GM19023 (cell line): ENCODE measurements at regions not wholly inside any gene's neighbourhood (a gene's known extent, or its start where the extent isn't known, plus 50 kb on each side); places are given as distances from the start of the nearest gene placed in this dataset.
"Not testable (repeated sequence)": the region's sequence is repeated elsewhere in the genome, so short reads cannot be mapped to it uniquely, and the experiment has no call there.

ENCODE experiments used
- ATAC-seq: cut with Tn5 transposase; IDR thresholded peaks from one replicate; pipeline ENCODE4 v1.9.1; 2021; ENCODE audit warnings: mild to moderate bottlenecking, moderate library complexity; ENCODE audit not compliant: unreplicated experiment

GRCh38 chr12:46474385-46474784 lies 101.8 kb upstream of the SLC38A2 start:
- not testable (repeated sequence) for ATAC-seq

DNA sequence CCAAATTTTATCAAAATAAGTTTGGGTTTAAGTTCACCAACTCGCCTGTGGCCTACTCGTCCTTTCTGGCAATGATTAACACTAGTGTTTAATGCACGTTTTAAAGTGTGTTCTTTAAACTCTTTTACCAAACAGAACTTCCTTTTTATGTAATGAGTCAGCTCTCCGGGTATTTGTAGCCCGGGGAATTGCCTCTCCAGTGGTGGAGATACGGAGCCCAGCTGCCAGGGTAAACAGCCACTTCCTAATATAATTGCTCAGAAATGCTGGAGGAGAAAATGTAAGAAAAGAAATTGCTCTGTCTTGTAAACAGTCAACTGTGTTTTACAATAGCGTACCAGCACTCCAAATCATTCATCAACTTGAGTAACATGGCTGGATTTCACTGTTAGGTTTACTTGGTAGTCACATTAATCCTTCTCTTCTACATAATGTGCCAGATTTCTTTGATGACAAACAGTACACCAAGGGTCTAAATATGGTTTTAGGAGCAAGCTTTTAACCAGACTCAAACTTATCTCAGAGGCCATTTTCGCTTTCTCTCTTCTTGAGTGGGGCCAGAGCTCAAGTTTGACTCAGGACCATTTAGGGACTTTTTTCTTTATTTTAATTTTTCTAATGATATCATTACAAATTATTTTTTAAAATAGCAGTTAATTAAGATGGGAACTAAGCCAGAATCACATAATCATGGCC lies 101.2 kb upstream of the SLC38A2 start:
- ATAC-seq: peak; percentile 71

DNA sequence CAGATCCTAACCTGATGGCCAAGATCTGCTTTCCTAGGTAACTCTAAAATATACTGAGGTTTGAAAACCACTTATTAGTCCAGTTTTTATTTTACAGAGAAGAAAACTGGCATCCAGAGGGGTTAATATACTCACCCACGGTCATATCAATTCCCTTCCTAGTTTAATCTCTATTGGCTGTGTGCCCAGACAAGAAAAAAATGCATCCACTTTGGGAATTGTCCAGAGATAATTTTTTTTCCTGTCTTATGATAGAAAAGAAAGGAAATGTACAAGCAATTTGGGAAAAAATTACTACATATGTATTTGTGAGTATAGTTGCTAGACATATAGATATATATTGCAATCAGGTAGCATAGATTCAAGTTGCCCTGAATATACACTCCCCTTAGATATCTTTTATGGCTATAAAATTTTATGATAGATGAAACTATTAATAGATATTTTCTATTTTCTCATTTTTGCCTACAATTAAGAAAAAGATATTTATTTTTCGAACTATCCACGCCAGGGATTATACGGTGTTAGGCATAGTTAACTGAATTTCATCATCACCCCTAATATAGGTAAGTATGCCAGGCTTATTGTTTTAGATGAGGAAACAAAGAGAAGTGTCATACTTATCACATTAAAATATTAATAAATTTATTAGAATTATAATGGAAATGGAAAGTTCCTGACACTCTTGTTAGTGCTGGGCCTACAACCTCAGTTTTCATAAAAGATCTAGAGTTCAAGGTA lies 100.5 kb upstream of the SLC38A2 start:
- no peak for ATAC-seq

GRCh38 chr12:46472144-46472705 lies 99.7 kb upstream of the SLC38A2 start:
- no peak for ATAC-seq

GRCh38 chr12:46471404-46471803 lies 98.8 kb upstream of the SLC38A2 start:
- no peak for ATAC-seq

DNA sequence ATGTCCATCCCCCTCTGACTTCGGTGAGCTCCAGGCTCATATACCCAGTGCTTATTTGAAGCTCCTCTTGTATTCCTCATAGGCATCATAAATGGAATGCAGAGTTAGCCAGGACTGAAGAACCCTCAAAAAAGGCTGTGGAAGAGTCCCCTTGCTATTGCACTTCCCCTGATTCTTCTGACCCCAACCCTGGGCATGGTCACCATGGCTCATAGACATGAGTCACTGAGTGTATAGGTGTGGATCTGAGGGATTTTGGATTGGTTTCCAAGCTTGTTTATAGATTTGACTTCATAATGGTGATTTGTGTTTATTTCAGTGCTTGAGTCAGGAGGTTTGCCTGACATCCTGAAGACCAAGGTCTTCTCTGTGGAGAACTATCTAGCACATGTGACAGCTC lies 98.4 kb upstream of the SLC38A2 start:
- no peak for ATAC-seq

- ATAC-seq: peak; percentile 70
Measured at GRCh38 chr12:46470036-46470627, 97.6 kb upstream of the SLC38A2 start.

DNA sequence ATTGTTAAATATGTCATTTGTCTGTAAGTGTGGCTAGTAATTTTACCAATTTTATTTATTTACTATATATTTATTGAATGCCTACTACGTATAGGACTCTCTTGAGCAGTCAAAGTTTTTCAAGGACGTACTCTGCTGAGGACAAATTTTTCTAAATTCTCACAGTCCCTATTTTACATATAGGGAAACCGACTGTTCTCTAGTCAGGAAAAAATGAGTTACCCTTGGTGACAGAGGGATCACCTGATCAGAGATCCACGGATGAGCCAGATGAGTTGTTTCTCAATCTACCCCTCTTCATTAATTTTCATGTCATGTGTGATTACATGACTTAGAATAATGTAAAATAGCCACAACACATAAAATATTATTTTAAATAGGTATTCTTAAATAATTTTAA lies 96.2 kb upstream of the SLC38A2 start:
- no peak for ATAC-seq

DNA sequence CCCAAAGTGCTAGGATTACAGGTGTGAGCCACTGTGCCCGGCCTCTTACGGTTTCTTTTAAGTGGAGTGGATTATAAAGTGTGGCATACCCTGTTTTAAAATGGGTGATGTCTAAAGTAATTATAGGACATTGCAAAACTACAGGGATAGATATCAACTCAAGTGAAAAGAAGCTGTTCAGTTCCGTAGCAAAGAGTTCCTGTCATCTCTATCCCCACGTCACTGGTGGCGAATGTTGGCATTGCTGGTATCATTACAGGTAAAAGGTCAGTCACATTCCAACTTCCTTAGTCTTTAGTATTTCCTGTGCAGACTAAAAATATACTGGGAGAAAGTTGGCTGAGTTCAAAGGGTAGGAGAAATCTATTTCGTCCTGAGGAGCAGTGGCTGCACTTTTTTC lies 95.6 kb upstream of the SLC38A2 start:
- no peak for ATAC-seq

DNA sequence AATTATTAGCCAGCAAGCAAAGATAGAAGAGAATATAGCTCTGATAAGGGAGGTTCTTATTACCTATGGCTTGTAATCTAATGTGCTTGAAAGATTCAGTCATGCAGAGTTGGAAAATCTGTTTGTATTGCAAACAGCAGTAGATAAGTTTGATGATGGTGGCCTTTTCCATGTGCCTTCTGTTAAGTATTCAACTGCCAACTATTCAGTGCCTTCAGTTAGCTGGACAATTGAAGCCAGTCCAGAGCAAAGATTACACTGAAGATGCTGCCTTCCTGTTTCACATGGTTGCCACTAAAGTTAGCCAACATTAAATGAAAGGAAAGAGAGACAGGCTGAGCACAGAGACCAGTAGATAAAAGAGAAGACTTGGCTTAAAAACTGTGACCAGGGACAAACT lies 92.7 kb upstream of the SLC38A2 start:
- ATAC-seq: no peak

GRCh38 chr12:46464863-46465262 lies 92.3 kb upstream of the SLC38A2 start:
- ATAC-seq: no peak

GRCh38 chr12:46462641-46463355 lies 90.2 kb upstream of the SLC38A2 start:
- no peak for ATAC-seq

GRCh38 chr12:46461907-46462640 lies 89.5 kb upstream of the SLC38A2 start:
- ATAC-seq: no peak

GRCh38 chr12:46461459-46461858 lies 88.9 kb upstream of the SLC38A2 start:
- no peak for ATAC-seq

- ATAC-seq: peak; percentile 49
Measured at GRCh38 chr12:46460682-46461210, 88.2 kb upstream of the SLC38A2 start.

GRCh38 chr12:46459861-46460545 lies 87.4 kb upstream of the SLC38A2 start:
- ATAC-seq: peak; percentile 35

- no peak for ATAC-seq
Measured at GRCh38 chr12:46459111-46459510, 86.5 kb upstream of the SLC38A2 start.

- ATAC-seq: no peak
Measured at GRCh38 chr12:46458500-46459102, 86.0 kb upstream of the SLC38A2 start.

DNA sequence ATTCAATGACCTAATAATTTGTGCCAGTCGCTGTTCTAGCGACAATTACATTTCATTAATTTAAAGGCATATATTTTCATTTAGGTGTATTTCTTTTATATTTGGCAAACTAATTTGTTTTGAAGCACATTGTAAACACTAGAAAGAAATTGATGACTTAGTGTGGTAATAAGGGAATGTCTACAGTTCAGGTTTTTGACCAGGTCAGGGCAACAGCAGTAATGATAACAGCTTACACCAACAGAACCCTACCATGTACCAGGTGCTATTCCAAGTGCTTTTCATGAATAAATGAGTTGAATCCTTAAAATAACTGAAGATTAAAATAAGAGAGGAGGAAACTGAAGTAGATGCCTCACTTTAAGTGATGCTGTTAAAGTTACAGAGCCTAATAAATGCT lies 85.4 kb upstream of the SLC38A2 start:
- ATAC-seq: no peak
